GM19372 (cell line): ENCODE measurements at regions not wholly inside any gene's neighbourhood (a gene's known extent, or its start where the extent isn't known, plus 50 kb on each side); places are given as distances from the start of the nearest gene placed in this dataset.

Experiments
- ATAC-seq: cut with Tn5 transposase; IDR thresholded peaks from one replicate; pipeline ENCODE4 v1.9.1; 2021; ENCODE audit warnings: mild to moderate bottlenecking, low read depth, moderate library complexity; ENCODE audit not compliant: unreplicated experiment

- ATAC-seq, result no peak
Measured at GRCh38 chr1:199644912-199645311, 382.6 kb upstream of the NR5A2 start.

DNA sequence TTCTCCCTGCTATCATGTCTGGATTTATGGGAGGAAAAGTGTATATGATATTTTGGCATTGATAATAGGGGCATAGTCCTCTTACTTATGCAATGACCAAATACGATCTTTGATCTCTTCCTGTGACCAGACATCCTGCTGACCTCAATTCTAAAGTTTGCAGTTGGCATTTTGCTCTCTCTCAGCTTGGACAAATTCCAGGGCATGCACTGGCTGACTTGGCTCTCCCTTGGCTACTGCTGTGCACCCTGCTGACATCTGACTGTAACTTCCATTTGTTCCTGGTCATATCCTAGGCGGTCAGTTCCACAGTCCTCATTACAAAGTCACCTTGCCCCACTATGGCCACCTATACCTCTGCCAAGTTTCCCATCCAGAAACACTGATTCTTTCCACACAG lies 380.7 kb upstream of the NR5A2 start:
- no peak for ATAC-seq

- no peak for ATAC-seq
Measured at GRCh38 chr1:199657449-199657848, 370.1 kb upstream of the NR5A2 start.

DNA sequence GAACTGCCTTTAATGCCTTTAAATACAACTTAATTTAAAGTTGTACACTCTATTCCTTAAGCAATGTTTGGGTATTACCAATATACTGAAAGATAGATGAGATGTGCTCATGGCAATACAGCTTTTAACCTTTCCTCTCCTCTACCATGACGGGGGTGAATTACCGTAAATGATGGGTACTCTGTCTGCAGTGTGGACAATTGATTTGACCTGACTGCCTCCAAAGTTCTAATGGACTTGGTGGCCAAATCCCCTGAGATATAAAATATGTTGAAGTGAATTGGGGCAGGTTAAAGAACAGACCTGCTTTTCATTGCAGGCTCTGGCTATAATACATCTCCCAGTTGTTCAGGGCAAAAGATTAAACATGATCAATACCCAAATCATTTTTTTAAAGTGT lies 367.4 kb upstream of the NR5A2 start:
- no peak for ATAC-seq

GRCh38 chr1:199665371-199665770 lies 362.1 kb upstream of the NR5A2 start:
- no peak for ATAC-seq

- ATAC-seq, result no peak
Measured at GRCh38 chr1:199667089-199667488, 360.4 kb upstream of the NR5A2 start.

DNA sequence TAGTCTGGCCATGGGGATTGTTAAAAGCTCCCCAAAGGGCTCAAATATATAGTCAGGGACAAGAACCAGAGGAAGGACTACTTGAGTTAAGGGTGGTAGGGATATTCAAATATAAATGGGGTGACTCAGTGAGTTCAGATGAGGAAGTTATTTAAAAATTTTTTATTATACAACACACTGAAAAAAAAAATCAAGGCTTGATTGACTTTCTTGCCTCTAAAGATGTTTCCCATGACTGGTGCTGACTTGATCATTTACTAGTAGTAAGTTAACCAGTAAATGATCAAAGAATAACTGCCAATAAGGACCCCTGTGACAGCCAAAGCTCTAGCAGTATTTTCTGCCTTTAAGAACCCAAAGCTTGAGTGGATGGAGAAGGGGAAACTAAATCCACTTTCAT lies 357.6 kb upstream of the NR5A2 start:
- ATAC-seq, result no peak

GRCh38 chr1:199671684-199672083 lies 355.8 kb upstream of the NR5A2 start:
- ATAC-seq, result no peak

- ATAC-seq, result no peak
Measured at GRCh38 chr1:199675937-199676336, 351.6 kb upstream of the NR5A2 start.

GRCh38 chr1:199678771-199679170 lies 348.7 kb upstream of the NR5A2 start:
- ATAC-seq, result no peak

- ATAC-seq, result no peak
Measured at GRCh38 chr1:199682081-199682480, 345.4 kb upstream of the NR5A2 start.

GRCh38 chr1:199684686-199685273 lies 342.7 kb upstream of the NR5A2 start:
- ATAC-seq, result peak; percentile 93

DNA sequence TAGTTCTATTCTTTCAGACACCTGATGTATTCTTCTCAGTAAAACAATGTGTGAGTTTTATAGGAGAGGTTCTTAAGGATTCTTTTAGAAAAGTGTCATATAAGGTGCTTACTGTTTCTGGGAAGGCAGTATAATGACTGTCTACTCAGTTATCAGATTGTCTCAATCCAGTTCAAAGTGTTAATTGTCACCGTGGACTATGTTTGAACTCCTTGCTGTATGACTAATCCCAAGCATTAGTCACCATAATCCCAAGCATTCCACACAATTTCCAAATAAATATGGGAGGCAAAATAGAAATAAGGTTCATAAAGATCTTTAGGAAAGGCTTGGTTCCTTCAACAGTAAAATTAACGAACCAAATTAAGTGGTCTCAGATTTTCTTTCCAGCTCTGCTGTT lies 342.1 kb upstream of the NR5A2 start:
- ATAC-seq, result no peak

DNA sequence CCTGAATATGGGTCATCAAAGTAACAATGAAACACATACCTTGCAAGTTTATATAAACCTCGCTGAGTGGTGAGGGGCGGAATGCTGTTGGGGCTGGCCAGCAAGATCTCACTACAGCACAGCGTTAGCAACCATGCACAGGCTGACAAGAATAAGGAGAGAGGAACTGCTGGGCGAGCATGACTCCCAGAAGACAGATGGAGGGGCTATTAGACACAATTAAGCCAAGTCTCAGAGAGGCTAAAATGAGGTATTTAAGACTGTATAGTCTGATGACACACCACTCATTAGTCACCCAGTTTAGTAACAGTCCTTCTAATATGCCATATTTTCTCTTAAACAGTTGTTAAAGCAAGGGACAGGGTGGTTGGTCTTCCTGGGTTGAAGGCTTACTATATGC lies 340.2 kb upstream of the NR5A2 start:
- ATAC-seq, result no peak

DNA sequence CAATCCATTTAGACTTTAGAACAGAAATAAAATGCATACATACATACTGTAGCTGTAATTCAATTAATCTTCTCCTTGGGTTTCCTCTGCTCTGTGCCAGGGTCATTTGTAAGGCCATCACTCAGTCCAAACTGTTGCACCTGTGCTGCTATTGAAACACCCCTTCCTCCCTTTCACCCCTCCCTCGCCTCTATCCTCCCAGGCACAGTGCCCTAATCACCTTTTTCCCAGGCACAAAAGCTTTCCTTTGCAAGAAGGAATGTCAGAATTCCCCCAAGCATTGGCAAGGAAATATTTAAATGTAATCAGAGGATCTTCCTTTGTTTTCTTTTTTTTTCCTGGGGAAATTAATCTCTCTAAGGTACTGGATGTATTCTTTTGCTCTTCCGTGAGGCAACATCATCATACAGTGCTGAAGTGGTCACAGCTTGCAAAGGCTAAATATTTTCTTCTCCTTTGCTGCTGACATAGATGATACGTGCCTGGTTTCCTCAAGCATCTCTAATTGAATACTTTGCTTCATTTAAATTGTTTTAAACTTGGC lies 339.3 kb upstream of the NR5A2 start:
- no peak for ATAC-seq

DNA sequence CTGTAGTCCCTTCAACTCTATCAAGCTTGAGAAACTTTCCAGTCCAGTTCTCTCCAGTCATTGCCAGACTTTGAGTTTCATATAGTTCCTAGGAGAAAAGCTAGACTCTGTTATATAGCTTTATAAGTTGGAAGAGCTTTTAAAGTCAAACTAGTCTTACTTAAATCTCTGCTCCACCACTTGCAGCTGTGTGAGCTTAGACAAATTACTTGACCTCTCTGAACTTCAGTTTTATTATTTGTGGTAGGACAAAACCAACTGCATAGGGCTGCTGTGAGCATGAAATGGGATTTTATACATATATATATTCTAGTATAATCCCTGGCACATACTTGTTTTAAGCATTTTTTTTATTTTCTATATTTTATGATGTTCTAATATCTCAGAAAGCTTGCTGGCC lies 338.7 kb upstream of the NR5A2 start:
- ATAC-seq, result no peak

DNA sequence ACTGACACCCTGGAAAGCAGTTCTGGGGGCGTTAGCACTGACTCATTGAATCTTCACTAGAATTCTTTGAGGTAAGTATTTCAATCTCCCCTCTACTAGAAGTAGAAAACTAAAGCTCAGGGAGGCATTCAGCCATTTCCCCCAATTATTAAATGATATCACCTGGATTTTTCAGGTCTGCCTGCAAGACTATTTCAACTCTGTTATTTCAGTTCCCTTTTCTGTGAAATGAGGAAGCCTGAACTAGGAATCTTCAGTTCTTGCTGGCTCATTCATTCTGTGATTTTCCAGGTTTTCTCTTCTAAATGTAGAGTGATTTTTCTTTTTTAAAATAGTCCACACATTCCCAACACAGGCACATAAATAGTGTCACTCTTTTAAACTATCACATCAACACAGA lies 337.0 kb upstream of the NR5A2 start:
- no peak for ATAC-seq

GRCh38 chr1:199691540-199691939 lies 336.0 kb upstream of the NR5A2 start:
- ATAC-seq, result no peak

- ATAC-seq, result no peak
Measured at GRCh38 chr1:199693724-199694123, 333.8 kb upstream of the NR5A2 start.

DNA sequence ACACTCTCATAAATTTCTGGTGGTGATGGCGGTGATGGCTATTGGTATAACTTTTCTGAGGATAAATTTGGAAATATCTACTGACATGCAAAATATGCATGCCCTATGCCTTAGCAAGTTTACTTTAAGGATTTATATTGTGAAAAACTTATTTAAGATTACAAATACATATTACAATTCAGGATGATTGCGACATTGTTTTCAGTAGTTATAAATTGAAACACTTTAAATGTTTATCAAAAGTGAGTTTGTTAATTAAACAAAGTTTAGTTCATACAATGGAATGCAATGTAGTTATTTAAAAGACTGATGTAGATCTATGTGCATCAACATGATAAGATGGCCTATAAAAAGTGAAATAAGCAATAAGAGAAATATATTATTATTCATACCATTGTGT lies 331.3 kb upstream of the NR5A2 start:
- ATAC-seq, result no peak

- no peak for ATAC-seq
Measured at GRCh38 chr1:199698222-199698621, 329.3 kb upstream of the NR5A2 start.

DNA sequence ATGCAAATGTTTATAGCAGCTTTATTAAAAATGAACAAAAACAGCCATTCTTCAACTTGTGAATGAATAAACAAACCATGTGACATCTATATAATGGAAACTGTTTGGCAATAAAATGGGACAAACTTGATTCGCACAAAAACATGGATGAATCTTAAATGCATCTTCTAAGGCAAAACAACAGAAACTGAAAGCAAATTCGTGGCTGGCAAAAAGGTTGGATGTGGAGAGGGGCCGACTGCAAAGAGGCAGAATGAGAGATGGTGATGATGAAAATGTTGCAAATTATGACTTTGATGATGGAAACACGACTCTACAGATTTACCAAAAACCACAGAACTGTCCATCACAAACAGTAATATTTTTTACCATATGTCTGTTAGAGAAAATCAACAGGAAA lies 327.0 kb upstream of the NR5A2 start:
- no peak for ATAC-seq

DNA sequence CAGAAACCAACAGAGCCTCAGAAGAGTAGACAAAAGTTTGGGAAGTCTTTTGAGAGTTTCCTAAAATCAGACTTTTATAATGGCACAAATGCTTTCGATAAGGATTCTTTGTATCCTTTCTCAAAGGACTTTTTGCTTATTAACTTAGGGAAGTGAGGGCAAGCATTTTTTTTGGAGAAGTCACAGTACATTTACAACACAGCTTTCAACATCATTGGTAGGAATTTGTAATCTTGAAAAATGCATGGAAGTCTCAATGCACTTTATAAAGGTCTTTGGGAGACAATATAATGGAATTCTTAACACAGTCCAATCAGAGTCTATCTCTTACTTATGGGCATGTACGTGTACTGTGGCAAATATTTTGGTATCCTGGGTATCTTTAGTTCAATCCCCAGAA lies 325.8 kb upstream of the NR5A2 start:
- no peak for ATAC-seq
